ENCODE measurements at regions not wholly inside any gene's neighbourhood (a gene's known extent, or its start where the extent isn't known, plus 50 kb on each side); places are given as distances from the start of the nearest gene placed in this dataset.

GRCh38 chr4:83923341-83923740 lies 387.4 kb downstream of the GPAT3 start:
- no peak for DNase-seq
- WGBS, 2 donors, result 93% methylated on average over 1 of the region's 1 CpG
- H3K4me1 ChIP-seq, result no peaks in the 10 kb centered on the region
- no peak for TF ChIP-seq POLR2A (IDR thresholded peaks at IDR 0.05)
- no peak for TF ChIP-seq EP300 (IDR thresholded peaks at IDR 0.05)
- TF ChIP-seq CTCF (IDR thresholded peaks at IDR 0.05), result no peak
- no peak for TF ChIP-seq POLR2AphosphoS5 (IDR thresholded peaks at IDR 0.05)
- no peaks in the 10 kb centered on the region for H3K27me3 ChIP-seq
- no peaks in the 10 kb centered on the region for H3K36me3 ChIP-seq
- no peak overlapping the region for H3K27ac ChIP-seq
- H3K4me3 ChIP-seq, result no peak overlapping the region
- H3K9me3 ChIP-seq, result no peaks in the 10 kb centered on the region
- intact Hi-C loops (cut with DNase I), result no loop called here

DNA sequence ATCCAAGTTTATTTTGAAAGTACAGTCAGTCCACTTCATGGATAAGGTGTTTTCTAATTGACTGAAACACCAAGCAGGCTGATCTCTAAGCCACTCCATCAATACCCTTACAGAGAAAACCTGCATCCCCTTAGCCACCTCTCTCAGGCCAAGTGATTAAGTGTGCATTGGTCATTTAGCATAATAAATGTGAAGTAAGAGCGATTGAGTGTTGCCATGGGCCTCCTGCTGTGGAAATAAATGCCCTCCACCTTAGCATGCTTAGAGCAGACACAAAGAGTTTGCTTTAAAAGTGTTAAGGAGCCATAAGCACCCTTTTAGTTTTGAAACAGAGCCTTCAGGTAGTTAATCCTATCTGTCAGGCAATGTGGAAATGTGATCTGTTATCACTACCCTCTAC lies 386.5 kb downstream of the GPAT3 start:
- 36 to 47% methylated on average over 1 of the region's 1 CpG for WGBS, 2 donors
- H3K27me3 ChIP-seq, result no peaks in the 10 kb centered on the region
- TF ChIP-seq EP300 (IDR thresholded peaks at IDR 0.05), result no peak
- no peak for TF ChIP-seq POLR2AphosphoS5 (IDR thresholded peaks at IDR 0.05)
- no peak for TF ChIP-seq CTCF (IDR thresholded peaks at IDR 0.05)
- TF ChIP-seq POLR2A (IDR thresholded peaks at IDR 0.05), result no peak
- H3K4me1 ChIP-seq, result no peaks in the 10 kb centered on the region
- DNase-seq, result no peak
- H3K9me3 ChIP-seq, result no peaks in the 10 kb centered on the region
- no peaks in the 10 kb centered on the region for H3K36me3 ChIP-seq
- intact Hi-C loops (cut with DNase I), result no loop called here
- H3K4me3 ChIP-seq, result no peak overlapping the region
- H3K27ac ChIP-seq, result peak overlapping the region in 1 of 4 donors; percentile 5

- Histone ChIP-seq H3K9me3 (no peaks in the 10 kb centered on the region), H3K4me3 (no peak overlapping the region), H3K27ac (no peak overlapping the region), H3K4me1 (no peaks in the 10 kb centered on the region), H3K36me3 (no peaks in the 10 kb centered on the region), H3K27me3 (no peaks in the 10 kb centered on the region)
- no peak for DNase-seq
- intact Hi-C loops (cut with DNase I), result no loop called here
- TF ChIP-seq CTCF (IDR thresholded peaks at IDR 0.05), result no peak
- no peak for TF ChIP-seq POLR2AphosphoS5 (IDR thresholded peaks at IDR 0.05)
- no peak for TF ChIP-seq EP300 (IDR thresholded peaks at IDR 0.05)
- TF ChIP-seq POLR2A (IDR thresholded peaks at IDR 0.05), result no peak
- WGBS, 2 donors, result 95 to 96% methylated on average over 8 of the region's 8 CpGs
These were observed 385.2 kb downstream of the GPAT3 start for GRCh38 chr4:83921124-83921523.

DNA sequence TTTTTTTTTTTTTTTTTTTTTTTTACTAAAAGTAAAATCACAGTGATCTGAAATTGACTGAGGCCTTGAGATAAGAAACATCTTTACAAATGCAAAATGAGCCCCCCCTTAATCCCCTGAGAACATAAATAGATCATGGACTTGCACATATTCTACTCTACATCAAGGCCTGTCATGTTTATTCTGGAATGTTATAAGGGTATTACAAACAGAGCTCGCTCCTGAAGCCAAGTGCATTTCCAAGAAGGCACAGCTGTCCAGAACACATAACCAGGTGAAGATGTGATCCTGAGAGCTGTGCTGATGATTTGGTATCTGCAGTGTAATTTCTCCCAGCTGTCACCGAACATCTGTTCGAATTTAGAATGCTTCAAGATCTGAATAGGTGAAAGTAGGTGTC lies 384.5 kb downstream of the GPAT3 start:
- no peak overlapping the region for H3K27ac ChIP-seq
- no peaks in the 10 kb centered on the region for H3K9me3 ChIP-seq
- DNase-seq, result no peak
- H3K4me1 ChIP-seq, result no peaks in the 10 kb centered on the region
- H3K27me3 ChIP-seq, result no peaks in the 10 kb centered on the region
- WGBS, 2 donors, result 76 to 77% methylated on average over 3 of the region's 3 CpGs
- no peaks in the 10 kb centered on the region for H3K36me3 ChIP-seq
- no peak for TF ChIP-seq EP300 (IDR thresholded peaks at IDR 0.05)
- TF ChIP-seq POLR2AphosphoS5 (IDR thresholded peaks at IDR 0.05), result no peak
- TF ChIP-seq POLR2A (IDR thresholded peaks at IDR 0.05), result no peak
- TF ChIP-seq CTCF (IDR thresholded peaks at IDR 0.05), result no peak
- intact Hi-C loops (cut with DNase I), result no loop called here
- no peak overlapping the region for H3K4me3 ChIP-seq

GRCh38 chr4:83917572-83917971 lies 381.7 kb downstream of the GPAT3 start:
- no peak for TF ChIP-seq CTCF (IDR thresholded peaks at IDR 0.05)
- no peak for TF ChIP-seq EP300 (IDR thresholded peaks at IDR 0.05)
- no peak for TF ChIP-seq POLR2AphosphoS5 (IDR thresholded peaks at IDR 0.05)
- TF ChIP-seq POLR2A (IDR thresholded peaks at IDR 0.05), result no peak
- no peak for DNase-seq
- H3K36me3 ChIP-seq, result no peaks in the 10 kb centered on the region
- 76 to 81% methylated on average over 8 of the region's 8 CpGs for WGBS, 2 donors
- H3K27ac ChIP-seq, result no peak overlapping the region
- H3K9me3 ChIP-seq, result no peaks in the 10 kb centered on the region
- H3K27me3 ChIP-seq, result no peaks in the 10 kb centered on the region
- H3K4me3 ChIP-seq, result no peak overlapping the region
- no peaks in the 10 kb centered on the region for H3K4me1 ChIP-seq
- intact Hi-C loops (cut with DNase I), result no loop called here
